H9 (cell line): ENCODE measurements at regions not wholly inside any gene's neighbourhood (a gene's known extent, or its start where the extent isn't known, plus 50 kb on each side); places are given as distances from the start of the nearest gene placed in this dataset.

Experiments
- DNase-seq: peaks from one replicate; pipeline ENCODE4 v3.0.0-alpha.2; 2017
- H2AFZ ChIP-seq: one replicate; pipeline ENCODE4 v1.6.1; 2013; ENCODE audit warnings: mild to moderate bottlenecking, low read length, control low read depth, moderate library complexity
- H2AK5ac ChIP-seq: 2 replicates; pipeline ENCODE4 v1.6.1; 2013; ENCODE audit warnings: low read length, control low read depth, mixed read lengths; ENCODE audit not compliant: insufficient read length
- H2BK120ac ChIP-seq: one replicate; pipeline ENCODE4 v1.6.1; 2013; ENCODE audit warnings: low read depth, mild to moderate bottlenecking, low read length, control low read depth, inconsistent platforms; ENCODE audit not compliant: poor library complexity, severe bottlenecking
- H2BK12ac ChIP-seq: 2 replicates; pipeline ENCODE4 v1.6.1; 2013; ENCODE audit warnings: low read length, control low read depth, mixed read lengths, low read depth; ENCODE audit not compliant: insufficient read length
- H2BK15ac ChIP-seq: 2 replicates; pipeline ENCODE4 v1.6.1; 2013; ENCODE audit warnings: low read depth, low read length, control low read depth
- H2BK20ac ChIP-seq: one replicate; pipeline ENCODE4 v1.6.1; 2013; ENCODE audit warnings: low read depth, mild to moderate bottlenecking, low read length, control low read depth, inconsistent platforms; ENCODE audit not compliant: poor library complexity, severe bottlenecking
- H2BK5ac ChIP-seq: 2 replicates; pipeline ENCODE4 v1.6.1; 2013; ENCODE audit warnings: low read length, control low read depth, mixed read lengths; ENCODE audit not compliant: insufficient read length
- H3K14ac ChIP-seq: 2 replicates; pipeline ENCODE4 v1.6.1; 2013; ENCODE audit warnings: low read length, control low read depth; ENCODE audit not compliant: insufficient read depth
- H3K18ac ChIP-seq: 2 replicates; pipeline ENCODE4 v1.6.1; 2013; ENCODE audit warnings: low read depth, mild to moderate bottlenecking, mixed read lengths, low read length, control low read depth; ENCODE audit not compliant: insufficient read length
- H3K23ac ChIP-seq: 2 replicates; pipeline ENCODE4 v1.6.1; 2013; ENCODE audit warnings: low read length, control low read depth, mixed read lengths, low read depth; ENCODE audit not compliant: insufficient read length
- H3K23me2 ChIP-seq: 2 replicates; pipeline ENCODE4 v1.6.1; 2013; ENCODE audit warnings: low read depth, mild to moderate bottlenecking, mixed read lengths, low read length, control low read depth; ENCODE audit not compliant: insufficient read length, poor library complexity, severe bottlenecking
- H3K27ac ChIP-seq: 2 replicates; pipeline ENCODE4 v1.5.1; 2013; ENCODE audit warnings: low read length, control low read depth, mixed read lengths, low read depth; ENCODE audit not compliant: insufficient read length
- H3K27me3 ChIP-seq: 2 replicates; pipeline ENCODE4 v1.6.1; 2013; ENCODE audit warnings: low read length, control low read depth, inconsistent platforms; ENCODE audit not compliant: insufficient read depth
- H3K4ac ChIP-seq: 2 replicates; pipeline ENCODE4 v1.6.1; 2013; ENCODE audit warnings: low read depth, mild to moderate bottlenecking, control low read depth, inconsistent platforms, low read length, moderate library complexity
- H3K4me1 ChIP-seq: 2 replicates; pipeline ENCODE4 v1.6.1; 2013; ENCODE audit warnings: low read length, control low read depth, inconsistent platforms; ENCODE audit not compliant: insufficient read depth
- H3K4me2 ChIP-seq: 2 replicates; pipeline ENCODE4 v1.6.1; 2013; ENCODE audit warnings: low read length, control low read depth, mixed read lengths; ENCODE audit not compliant: insufficient read length, insufficient read depth
- H3K56ac ChIP-seq: 2 replicates; pipeline ENCODE4 v1.6.1; 2013; ENCODE audit warnings: low read depth, mild to moderate bottlenecking, mixed read lengths, low read length, control low read depth; ENCODE audit not compliant: insufficient read length
- H3K79me1 ChIP-seq: 2 replicates; pipeline ENCODE4 v1.6.1; 2013; ENCODE audit warnings: low read depth, mild to moderate bottlenecking, moderate library complexity, low read length, control low read depth, inconsistent platforms; ENCODE audit not compliant: insufficient read depth, poor library complexity, severe bottlenecking
- H3K79me2 ChIP-seq: 2 replicates; pipeline ENCODE4 v1.6.1; 2013; ENCODE audit warnings: low read length, control low read depth, inconsistent platforms; ENCODE audit not compliant: insufficient read depth
- H3K9ac ChIP-seq: 2 replicates; pipeline ENCODE4 v1.6.1; 2013; ENCODE audit warnings: low read length, control low read depth, mixed read lengths; ENCODE audit not compliant: insufficient read length; ENCODE audit errors: extremely low read depth
- H3K9me3 ChIP-seq: one replicate; pipeline ENCODE4 v1.6.1; 2013; ENCODE audit warnings: low read depth, low read length, inconsistent platforms; ENCODE audit not compliant: control insufficient read depth
- H3T11ph ChIP-seq: one replicate; pipeline ENCODE4 v1.6.1; 2013; ENCODE audit warnings: mild to moderate bottlenecking, low read length, control low read depth, inconsistent platforms
- H4K20me1 ChIP-seq: one replicate; pipeline ENCODE4 v1.6.1; 2013; ENCODE audit not compliant: control insufficient read depth, insufficient read length, insufficient read depth
- H4K5ac ChIP-seq: 2 replicates; pipeline ENCODE4 v1.6.1; 2013; ENCODE audit warnings: low read depth, mild to moderate bottlenecking, mixed read lengths, low read length, control low read depth; ENCODE audit not compliant: insufficient read length
- H4K8ac ChIP-seq: replicated peaks from 2 replicates; pipeline ENCODE4 v1.6.1; 2013; ENCODE audit warnings: low read length, control low read depth, mixed read lengths, low read depth; ENCODE audit not compliant: insufficient read length
- H4K91ac ChIP-seq: 2 replicates; pipeline ENCODE4 v1.6.1; 2013; ENCODE audit warnings: low read depth, mild to moderate bottlenecking, moderate library complexity, mixed read lengths, low read length, control low read depth; ENCODE audit not compliant: insufficient read length
- H3K27ac Mint-ChIP-seq, 3 experiments: 2 replicates in 2 of 3; 3 replicates in 1 of 3; pipeline ENCODE4 v1.8.0; 2020 to 2021; ENCODE audit warnings: mixed read lengths in 3 of 3, mild to moderate bottlenecking in 1 of 3, moderate library complexity in 1 of 3
- H3K27me3 Mint-ChIP-seq: 2 replicates; pipeline ENCODE4 v1.8.0; 2021; ENCODE audit warnings: low read depth, mild to moderate bottlenecking, moderate library complexity, mixed read lengths
- H3K36me3 Mint-ChIP-seq, 3 experiments: 2 replicates in 2 of 3; 3 replicates in 1 of 3; pipeline ENCODE4 v1.8.0; 2020 to 2021; ENCODE audit warnings: low read depth in 3 of 3, mixed read lengths in 3 of 3; ENCODE audit not compliant: insufficient read depth in 1 of 3
- H3K4me1 Mint-ChIP-seq, 2 experiments: 2 replicates each; pipeline ENCODE4 v1.8.0; 2020; ENCODE audit warnings: mixed read lengths in 2 of 2
- H3K4me3 Mint-ChIP-seq, 2 experiments: 2 replicates in 1 of 2; 3 replicates in 1 of 2; pipeline ENCODE4 v1.8.0; 2020 to 2021; ENCODE audit warnings: mild to moderate bottlenecking in 2 of 2, mixed read lengths in 2 of 2, moderate library complexity in 1 of 2
- H3K9me3 Mint-ChIP-seq, 2 experiments: 2 replicates in 1 of 2; 3 replicates in 1 of 2; pipeline ENCODE4 v1.8.0; 2020; ENCODE audit warnings: mild to moderate bottlenecking in 2 of 2, mixed read lengths in 2 of 2, moderate library complexity in 1 of 2
- WGBS: extraction: QIAGEN DNeasy Blood & Tissue Kit; methylation state at CpG from one replicate; pipeline ENCODE4 v1.1.7; 2013; ENCODE audit warnings: missing lambda C conversion rate, low lambda C conversion rate, mixed read lengths; ENCODE audit not compliant: insufficient read length; ENCODE audit errors: extremely low coverage; 5-methylcytosine and 5-hydroxymethylcytosine counted together
- TF ChIP-seq, protein P1 (sequence below): fragments of 200-600 bp; sonication (generic); conservative IDR thresholded peaks from 3 replicates; pipeline ENCODE4 v1.8.0; 2021; ENCODE audit warnings: antibody characterized with exemption, mild to moderate bottlenecking

GRCh38 chr22:44369916-44370801, 57.4 kb upstream of the SHISAL1 start:
- no peak overlapping the region for H2BK5ac ChIP-seq
- H3K23ac ChIP-seq, result no peak overlapping the region
- H3K27ac ChIP-seq, result no peak overlapping the region
- H3K9me3 ChIP-seq, result no peaks in the 10 kb centered on the region
- no peak overlapping the region for H3K4ac ChIP-seq
- Mint-ChIP-seq H3K36me3 (peaks cover 0 to 3% (median 2%) of the 10 kb centered on the region in 3 experiments; a peak in 3 of 7 replicates), H3K9me3 (peaks cover 8 to 9% of the 10 kb centered on the region in 2 experiments), H3K27me3 (peaks cover under 1% of the 10 kb centered on the region), H3K4me3 (no peak overlapping the region), H3K4me1 (no peaks in the 10 kb centered on the region), H3K27ac (peak overlapping the region in 1 of 3 experiments; percentile 71; a peak in 2 of 7 replicates)
- H4K20me1 ChIP-seq, result no peaks in the 10 kb centered on the region
- no peaks in the 10 kb centered on the region for H3K23me2 ChIP-seq
- no peak overlapping the region for H2AFZ ChIP-seq
- H3K4me1 ChIP-seq, result no peaks in the 10 kb centered on the region
- H2BK120ac ChIP-seq, result no peak overlapping the region
- H3K4me2 ChIP-seq, result no peak overlapping the region
- TF ChIP-seq, protein P1, sequence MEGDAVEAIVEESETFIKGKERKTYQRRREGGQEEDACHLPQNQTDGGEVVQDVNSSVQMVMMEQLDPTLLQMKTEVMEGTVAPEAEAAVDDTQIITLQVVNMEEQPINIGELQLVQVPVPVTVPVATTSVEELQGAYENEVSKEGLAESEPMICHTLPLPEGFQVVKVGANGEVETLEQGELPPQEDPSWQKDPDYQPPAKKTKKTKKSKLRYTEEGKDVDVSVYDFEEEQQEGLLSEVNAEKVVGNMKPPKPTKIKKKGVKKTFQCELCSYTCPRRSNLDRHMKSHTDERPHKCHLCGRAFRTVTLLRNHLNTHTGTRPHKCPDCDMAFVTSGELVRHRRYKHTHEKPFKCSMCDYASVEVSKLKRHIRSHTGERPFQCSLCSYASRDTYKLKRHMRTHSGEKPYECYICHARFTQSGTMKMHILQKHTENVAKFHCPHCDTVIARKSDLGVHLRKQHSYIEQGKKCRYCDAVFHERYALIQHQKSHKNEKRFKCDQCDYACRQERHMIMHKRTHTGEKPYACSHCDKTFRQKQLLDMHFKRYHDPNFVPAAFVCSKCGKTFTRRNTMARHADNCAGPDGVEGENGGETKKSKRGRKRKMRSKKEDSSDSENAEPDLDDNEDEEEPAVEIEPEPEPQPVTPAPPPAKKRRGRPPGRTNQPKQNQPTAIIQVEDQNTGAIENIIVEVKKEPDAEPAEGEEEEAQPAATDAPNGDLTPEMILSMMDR, result no peak
- no peak overlapping the region for H3T11ph ChIP-seq
- no peak overlapping the region for H2AK5ac ChIP-seq
- no peaks in the 10 kb centered on the region for H3K79me2 ChIP-seq
- no peak overlapping the region for H2BK12ac ChIP-seq
- H3K56ac ChIP-seq, result no peak overlapping the region
- H4K8ac ChIP-seq, result no peak overlapping the region
- no peak overlapping the region for H3K9ac ChIP-seq
- H3K14ac ChIP-seq, result no peak overlapping the region
- H3K18ac ChIP-seq, result no peak overlapping the region
- no peak overlapping the region for H2BK15ac ChIP-seq
- H3K79me1 ChIP-seq, result no peaks in the 10 kb centered on the region
- no peak for DNase-seq
- no CpG with 5 or more reads among the region's 18 CpGs for WGBS
- H4K5ac ChIP-seq, result no peak overlapping the region
- H4K91ac ChIP-seq, result no peak overlapping the region
- no peaks in the 10 kb centered on the region for H3K27me3 ChIP-seq
- H2BK20ac ChIP-seq, result no peak overlapping the region
